ENCODE measurements at regions not wholly inside any gene's neighbourhood (a gene's known extent, or its start where the extent isn't known, plus 50 kb on each side); places are given as distances from the start of the nearest gene placed in this dataset.

DNA sequence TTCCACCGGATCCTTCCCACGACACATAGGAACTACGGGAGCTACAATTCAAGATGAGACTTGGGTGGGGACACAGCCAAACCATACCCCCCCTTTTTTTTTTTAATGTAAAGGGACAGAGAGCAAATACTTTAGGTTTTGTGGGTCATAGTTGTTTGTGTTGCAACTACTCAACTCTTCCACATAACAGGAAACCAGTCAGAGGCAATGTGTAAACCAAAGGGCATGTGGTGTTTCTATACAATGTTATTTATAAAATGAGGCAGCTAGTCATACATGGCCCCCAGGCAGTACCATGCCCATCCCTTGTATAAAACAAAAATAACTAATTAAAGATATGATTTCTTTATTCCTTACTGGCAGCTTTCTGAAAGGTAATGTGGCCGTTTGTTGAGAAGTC lies 845.4 kb upstream of the ADAMTS5 start:
- Histone ChIP-seq H3K9ac (ENCODE audit: control insufficient read depth, extremely low read depth, insufficient read depth, low read length) (no peak overlapping the region), H3K4me1 (ENCODE audit: control insufficient read depth, extremely low read depth, insufficient read depth, low read length) (no peaks in the 10 kb centered on the region), H3K36me3 (ENCODE audit: control insufficient read depth in 2 of 2, extremely low read depth in 1 of 2, insufficient read depth in 2 of 2, low read length in 2 of 2) (no peaks in the 10 kb centered on the region), H2AFZ (ENCODE audit: control insufficient read depth, low read length) (no peak overlapping the region), H3K27me3 (ENCODE audit: control insufficient read depth, extremely low read depth, insufficient read depth, low read length) (no peaks in the 10 kb centered on the region), H3K4me3 (ENCODE audit: control insufficient read depth in 2 of 3, extremely low read depth in 1 of 3, insufficient read depth in 2 of 3, low read depth in 1 of 3, low read length in 3 of 3) (no peak overlapping the region), H3K9me1 (ENCODE audit: control insufficient read depth, extremely low read depth, insufficient read depth, low read length) (no peaks in the 10 kb centered on the region), H4K20me1 (ENCODE audit: control insufficient read depth, extremely low read depth, insufficient read depth, low read length) (no peaks in the 10 kb centered on the region), H3K4me2 (ENCODE audit: control insufficient read depth, extremely low read depth, insufficient read depth, low read depth, low read length) (no peak overlapping the region), H3K9me3 (ENCODE audit: control insufficient read depth, low read depth, low read length) (no peaks in the 10 kb centered on the region), H3K27ac (ENCODE audit: control insufficient read depth, insufficient read depth, low read length) (no peak overlapping the region), H3K79me2 (ENCODE audit: control insufficient read depth, insufficient read depth, low read length) (no peaks in the 10 kb centered on the region)
- DNase-seq (ENCODE audit: low read depth, low spot score) (no peak), FAIRE-seq (no peak)
- TF ChIP-seq EZH2 (IDR thresholded peaks at IDR 0.05; ENCODE audit: low read length), result no peak
- TF ChIP-seq, protein P1, sequence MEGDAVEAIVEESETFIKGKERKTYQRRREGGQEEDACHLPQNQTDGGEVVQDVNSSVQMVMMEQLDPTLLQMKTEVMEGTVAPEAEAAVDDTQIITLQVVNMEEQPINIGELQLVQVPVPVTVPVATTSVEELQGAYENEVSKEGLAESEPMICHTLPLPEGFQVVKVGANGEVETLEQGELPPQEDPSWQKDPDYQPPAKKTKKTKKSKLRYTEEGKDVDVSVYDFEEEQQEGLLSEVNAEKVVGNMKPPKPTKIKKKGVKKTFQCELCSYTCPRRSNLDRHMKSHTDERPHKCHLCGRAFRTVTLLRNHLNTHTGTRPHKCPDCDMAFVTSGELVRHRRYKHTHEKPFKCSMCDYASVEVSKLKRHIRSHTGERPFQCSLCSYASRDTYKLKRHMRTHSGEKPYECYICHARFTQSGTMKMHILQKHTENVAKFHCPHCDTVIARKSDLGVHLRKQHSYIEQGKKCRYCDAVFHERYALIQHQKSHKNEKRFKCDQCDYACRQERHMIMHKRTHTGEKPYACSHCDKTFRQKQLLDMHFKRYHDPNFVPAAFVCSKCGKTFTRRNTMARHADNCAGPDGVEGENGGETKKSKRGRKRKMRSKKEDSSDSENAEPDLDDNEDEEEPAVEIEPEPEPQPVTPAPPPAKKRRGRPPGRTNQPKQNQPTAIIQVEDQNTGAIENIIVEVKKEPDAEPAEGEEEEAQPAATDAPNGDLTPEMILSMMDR (optimal IDR thresholded peaks at IDR 0.05 in 1 of 3, IDR thresholded peaks at IDR 0.05 in 1 of 3, conservative IDR thresholded peaks at IDR 0.05 in 1 of 3; ENCODE audit: extremely low read depth in 1 of 3, insufficient read depth in 2 of 3, low read length in 3 of 3), result no peak
- dilution Hi-C loops (cut with MboI; ENCODE audit: extremely low pct_ligation_motif_present, low sequenced_read_pairs), result no loop called here

DNA sequence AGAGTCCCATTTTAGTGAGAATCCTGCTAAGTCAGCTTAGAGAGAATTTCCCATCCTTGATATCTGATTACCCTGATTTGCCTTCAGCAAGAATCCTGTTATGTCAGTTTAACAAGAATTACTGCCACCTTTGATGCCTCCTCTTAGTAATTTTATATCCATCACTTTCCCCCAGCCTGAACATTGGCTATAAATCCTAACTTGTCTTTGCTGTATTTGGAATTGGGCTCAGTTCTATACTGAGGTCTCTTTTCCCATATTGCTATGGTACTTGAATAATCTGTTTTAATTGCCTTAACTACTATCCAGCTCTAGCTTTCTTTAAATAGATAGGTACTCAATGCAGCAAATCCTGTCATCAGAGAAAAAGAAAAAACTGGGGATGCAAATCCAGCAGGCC lies 842.0 kb upstream of the ADAMTS5 start:
- H3K4me1 ChIP-seq (ENCODE audit: control insufficient read depth, extremely low read depth, insufficient read depth, low read length), result no peaks in the 10 kb centered on the region
- dilution Hi-C loops (cut with MboI; ENCODE audit: extremely low pct_ligation_motif_present, low sequenced_read_pairs), result no loop called here
- no peak for TF ChIP-seq EZH2 (IDR thresholded peaks at IDR 0.05; ENCODE audit: low read length)
- TF ChIP-seq, protein P1 (optimal IDR thresholded peaks at IDR 0.05 in 1 of 3, IDR thresholded peaks at IDR 0.05 in 1 of 3, conservative IDR thresholded peaks at IDR 0.05 in 1 of 3; ENCODE audit: extremely low read depth in 1 of 3, insufficient read depth in 2 of 3, low read length in 3 of 3), result no peak
- H3K9ac ChIP-seq (ENCODE audit: control insufficient read depth, extremely low read depth, insufficient read depth, low read length), result no peak overlapping the region
- H3K4me3 ChIP-seq (ENCODE audit: control insufficient read depth in 2 of 3, extremely low read depth in 1 of 3, insufficient read depth in 2 of 3, low read depth in 1 of 3, low read length in 3 of 3), result no peak overlapping the region
- no peak for DNase-seq (ENCODE audit: low read depth, low spot score)
- H3K27ac ChIP-seq (ENCODE audit: control insufficient read depth, insufficient read depth, low read length), result no peak overlapping the region
- H4K20me1 ChIP-seq (ENCODE audit: control insufficient read depth, extremely low read depth, insufficient read depth, low read length), result no peaks in the 10 kb centered on the region
- FAIRE-seq, result no peak
- no peak overlapping the region for H2AFZ ChIP-seq (ENCODE audit: control insufficient read depth, low read length)
- H3K36me3 ChIP-seq (ENCODE audit: control insufficient read depth in 2 of 2, extremely low read depth in 1 of 2, insufficient read depth in 2 of 2, low read length in 2 of 2), result no peaks in the 10 kb centered on the region
- no peaks in the 10 kb centered on the region for H3K27me3 ChIP-seq (ENCODE audit: control insufficient read depth, extremely low read depth, insufficient read depth, low read length)
- H3K9me1 ChIP-seq (ENCODE audit: control insufficient read depth, extremely low read depth, insufficient read depth, low read length), result no peaks in the 10 kb centered on the region
- no peaks in the 10 kb centered on the region for H3K9me3 ChIP-seq (ENCODE audit: control insufficient read depth, low read depth, low read length)
- H3K4me2 ChIP-seq (ENCODE audit: control insufficient read depth, extremely low read depth, insufficient read depth, low read depth, low read length), result no peak overlapping the region
- H3K79me2 ChIP-seq (ENCODE audit: control insufficient read depth, insufficient read depth, low read length), result no peaks in the 10 kb centered on the region
